ENCODE measurements at regions not wholly inside any gene's neighbourhood (a gene's known extent, or its start where the extent isn't known, plus 50 kb on each side); places are given as distances from the start of the nearest gene placed in this dataset.

- H3K36me3 Mint-ChIP-seq (ENCODE audit: low read depth) = no peaks in the 10 kb centered on the region
- H3K4me1 Mint-ChIP-seq (ENCODE audit: low read depth) = peaks cover 25% of the 10 kb centered on the region
- no peak for TF ChIP-seq CTCF (IDR thresholded peaks at IDR 0.05)
- H3K4me3 Mint-ChIP-seq (ENCODE audit: unreplicated experiment) = no peak overlapping the region
- DNase-seq (ENCODE audit: low spot score) = no peak
- no peaks in the 10 kb centered on the region for H3K27me3 Mint-ChIP-seq (ENCODE audit: low read depth)
- H3K9me3 Mint-ChIP-seq (ENCODE audit: low read depth) = no peaks in the 10 kb centered on the region
- no peak overlapping the region for H3K27ac Mint-ChIP-seq (ENCODE audit: unreplicated experiment)
Measured at GRCh38 chr14:50037240-50037639, 79.1 kb downstream of the VCPKMT start.

- no peak overlapping the region for H3K4me3 Mint-ChIP-seq (ENCODE audit: unreplicated experiment)
- TF ChIP-seq CTCF (IDR thresholded peaks at IDR 0.05) = no peak
- H3K27ac Mint-ChIP-seq (ENCODE audit: unreplicated experiment) = no peak overlapping the region
Measured at GRCh38 chr14:50037852-50038251, 78.5 kb downstream of the VCPKMT start.

GRCh38 chr14:50038398-50039119, 77.8 kb downstream of the VCPKMT start:
- no peak for TF ChIP-seq CTCF (IDR thresholded peaks at IDR 0.05)
- Mint-ChIP-seq H3K36me3 (ENCODE audit: low read depth) (no peaks in the 10 kb centered on the region), H3K9me3 (ENCODE audit: low read depth) (no peaks in the 10 kb centered on the region), H3K4me1 (ENCODE audit: low read depth) (peaks cover 25% of the 10 kb centered on the region), H3K27me3 (ENCODE audit: low read depth) (no peaks in the 10 kb centered on the region), H3K4me3 (ENCODE audit: unreplicated experiment) (no peak overlapping the region), H3K27ac (ENCODE audit: unreplicated experiment) (no peak overlapping the region)
- DNase-seq (ENCODE audit: low spot score) = no peak

More at GRCh38 chr14:50037852-50038251, 78.5 kb downstream of the VCPKMT start:
- no peaks in the 10 kb centered on the region for H3K27me3 Mint-ChIP-seq (ENCODE audit: low read depth)
- H3K9me3 Mint-ChIP-seq (ENCODE audit: low read depth) = no peaks in the 10 kb centered on the region
- no peak for DNase-seq (ENCODE audit: low spot score)
- peaks cover 25% of the 10 kb centered on the region for H3K4me1 Mint-ChIP-seq (ENCODE audit: low read depth)
- no peaks in the 10 kb centered on the region for H3K36me3 Mint-ChIP-seq (ENCODE audit: low read depth)

- H3K27ac Mint-ChIP-seq (ENCODE audit: unreplicated experiment) = no peak overlapping the region
- TF ChIP-seq CTCF (IDR thresholded peaks at IDR 0.05) = no peak
- no peaks in the 10 kb centered on the region for H3K9me3 Mint-ChIP-seq (ENCODE audit: low read depth)
- DNase-seq (ENCODE audit: low spot score) = no peak
- no peaks in the 10 kb centered on the region for H3K36me3 Mint-ChIP-seq (ENCODE audit: low read depth)
- no peaks in the 10 kb centered on the region for H3K27me3 Mint-ChIP-seq (ENCODE audit: low read depth)
- H3K4me1 Mint-ChIP-seq (ENCODE audit: low read depth) = peaks cover 28% of the 10 kb centered on the region
- H3K4me3 Mint-ChIP-seq (ENCODE audit: unreplicated experiment) = no peak overlapping the region
Measured at GRCh38 chr14:50039120-50039517, 77.3 kb downstream of the VCPKMT start.

- Mint-ChIP-seq H3K9me3 (ENCODE audit: low read depth) (no peaks in the 10 kb centered on the region), H3K27ac (ENCODE audit: unreplicated experiment) (no peak overlapping the region), H3K4me1 (ENCODE audit: low read depth) (peaks cover 35% of the 10 kb centered on the region), H3K36me3 (ENCODE audit: low read depth) (no peaks in the 10 kb centered on the region), H3K4me3 (ENCODE audit: unreplicated experiment) (no peak overlapping the region), H3K27me3 (ENCODE audit: low read depth) (no peaks in the 10 kb centered on the region)
- DNase-seq (ENCODE audit: low spot score) = no peak
- no peak for TF ChIP-seq CTCF (IDR thresholded peaks at IDR 0.05)
Measured at GRCh38 chr14:50039734-50040400, 76.5 kb downstream of the VCPKMT start.
